ENCODE measurements at regions not wholly inside any gene's neighbourhood (a gene's known extent, or its start where the extent isn't known, plus 50 kb on each side); places are given as distances from the start of the nearest gene placed in this dataset.

DNA sequence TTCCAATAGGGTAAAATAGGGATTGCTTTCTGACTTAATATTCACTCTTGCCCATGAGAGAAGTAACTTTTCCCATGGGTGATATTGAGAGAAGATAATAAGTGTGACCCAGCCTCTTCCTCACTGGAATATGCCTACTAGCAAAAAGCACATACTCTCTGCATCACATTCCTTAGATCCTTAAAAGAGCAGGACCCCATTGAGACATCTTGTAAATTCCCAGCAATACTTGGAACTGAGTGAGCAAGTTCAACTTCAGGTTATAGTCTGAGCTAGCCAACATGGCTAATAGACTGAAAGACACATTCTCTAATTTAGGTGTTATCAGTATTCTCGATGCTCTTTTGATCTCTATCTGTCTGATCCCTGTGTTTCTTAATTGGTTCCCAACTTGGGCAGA is 1372.3 kb downstream of the STIM2 start:
- H3K27ac ChIP-seq: no peak overlapping the region
- H3K9me3 ChIP-seq (ENCODE audit: low read depth): no peaks in the 10 kb centered on the region
- H3K4me1 ChIP-seq (ENCODE audit: insufficient read depth): peaks cover 38% of the 10 kb centered on the region
- in situ Hi-C loops (cut with MboI): no loop called here
- no peaks in the 10 kb centered on the region for H3K27me3 ChIP-seq (replicated peaks; ENCODE audit: insufficient read depth)
- no peaks in the 10 kb centered on the region for H3K79me2 ChIP-seq (ENCODE audit: insufficient read depth)
- WGBS, 2 experiments (ENCODE audit: low coverage in 1 of 2, low lambda C conversion rate in 2 of 2, missing lambda C conversion rate in 2 of 2): 7 to 33% methylated on average over 1 of the region's 1 CpG
- no peak overlapping the region for H3K9ac ChIP-seq
- no peak overlapping the region for H3K4me3 ChIP-seq
- no peaks in the 10 kb centered on the region for H3K9me2 ChIP-seq (ENCODE audit: insufficient read depth)
- H4K20me1 ChIP-seq (ENCODE audit: insufficient read depth): no peaks in the 10 kb centered on the region
- 0 out of 2 replicates have a peak, but pooled peaks cover 18% of the 10 kb centered on the region for H3F3A ChIP-seq (ENCODE audit: insufficient read depth)
- DNase-seq: no peak
- H2AFZ ChIP-seq: 0 out of 2 replicates have a peak overlapping the region, but pooled peaks have one; percentile 21
- H3K36me3 ChIP-seq (ENCODE audit: low read depth): no peaks in the 10 kb centered on the region
- no peak overlapping the region for H3K4me2 ChIP-seq (ENCODE audit: unreplicated experiment)
- TF ChIP-seq EZH2phosphoT487 (IDR thresholded peaks at IDR 0.05; ENCODE audit: insufficient read depth, low read depth) (no peak), EZH2 (IDR thresholded peaks at IDR 0.05; ENCODE audit: insufficient read depth, poor library complexity, severe bottlenecking) (no peak)

- in situ Hi-C loops (cut with MboI): no loop called here
- TF ChIP-seq EZH2phosphoT487 (IDR thresholded peaks at IDR 0.05; ENCODE audit: insufficient read depth, low read depth) (no peak), EZH2 (IDR thresholded peaks at IDR 0.05; ENCODE audit: insufficient read depth, poor library complexity, severe bottlenecking) (no peak)
These were observed 1373.1 kb downstream of the STIM2 start for GRCh38 chr4:28233724-28234123.

GRCh38 chr4:28238876-28239275 is 1378.2 kb downstream of the STIM2 start:
- Histone ChIP-seq H3K36me3 (ENCODE audit: low read depth) (no peaks in the 10 kb centered on the region), H3K27ac (no peak overlapping the region), H3K9ac (no peak overlapping the region), H3K4me2 (ENCODE audit: unreplicated experiment) (no peak overlapping the region), H2AFZ (0 out of 2 replicates have a peak overlapping the region, but pooled peaks have one; percentile 23), H3F3A (ENCODE audit: insufficient read depth) (peaks cover 12% of the 10 kb centered on the region; the same call in 1 of the 2 replicates), H3K4me1 (ENCODE audit: insufficient read depth) (peaks cover 32% of the 10 kb centered on the region), H3K79me2 (ENCODE audit: insufficient read depth) (no peaks in the 10 kb centered on the region), H4K20me1 (ENCODE audit: insufficient read depth) (no peaks in the 10 kb centered on the region), H3K27me3 (replicated peaks; ENCODE audit: insufficient read depth) (no peaks in the 10 kb centered on the region), H3K4me3 (no peak overlapping the region), H3K9me3 (ENCODE audit: low read depth) (no peaks in the 10 kb centered on the region), H3K9me2 (ENCODE audit: insufficient read depth) (no peaks in the 10 kb centered on the region)
- DNase-seq: no peak
- 19 to 29% methylated on average over 3 of the region's 3 CpGs for WGBS, 2 experiments (ENCODE audit: low coverage in 1 of 2, low lambda C conversion rate in 2 of 2, missing lambda C conversion rate in 2 of 2)
- TF ChIP-seq EZH2phosphoT487 (IDR thresholded peaks at IDR 0.05; ENCODE audit: insufficient read depth, low read depth) (no peak), EZH2 (IDR thresholded peaks at IDR 0.05; ENCODE audit: insufficient read depth, poor library complexity, severe bottlenecking) (no peak)
- in situ Hi-C loops (cut with MboI): no loop called here

More at GRCh38 chr4:28233724-28234123, 1373.1 kb downstream of the STIM2 start:
- Histone ChIP-seq H3F3A (ENCODE audit: insufficient read depth) (0 out of 2 replicates have a peak, but pooled peaks cover 13% of the 10 kb centered on the region), H3K36me3 (ENCODE audit: low read depth) (no peaks in the 10 kb centered on the region), H3K9ac (no peak overlapping the region), H3K9me2 (ENCODE audit: insufficient read depth) (no peaks in the 10 kb centered on the region), H3K27ac (no peak overlapping the region), H3K79me2 (ENCODE audit: insufficient read depth) (no peaks in the 10 kb centered on the region), H3K4me2 (ENCODE audit: unreplicated experiment) (no peak overlapping the region), H3K27me3 (replicated peaks; ENCODE audit: insufficient read depth) (no peaks in the 10 kb centered on the region), H2AFZ (no peak overlapping the region), H3K4me3 (no peak overlapping the region), H4K20me1 (ENCODE audit: insufficient read depth) (no peaks in the 10 kb centered on the region), H3K9me3 (ENCODE audit: low read depth) (no peaks in the 10 kb centered on the region), H3K4me1 (ENCODE audit: insufficient read depth) (peaks cover 30% of the 10 kb centered on the region)
- 33 to 43% methylated on average over 2 of the region's 2 CpGs for WGBS, 2 experiments (ENCODE audit: low coverage in 1 of 2, low lambda C conversion rate in 2 of 2, missing lambda C conversion rate in 2 of 2)
- no peak for DNase-seq

DNA sequence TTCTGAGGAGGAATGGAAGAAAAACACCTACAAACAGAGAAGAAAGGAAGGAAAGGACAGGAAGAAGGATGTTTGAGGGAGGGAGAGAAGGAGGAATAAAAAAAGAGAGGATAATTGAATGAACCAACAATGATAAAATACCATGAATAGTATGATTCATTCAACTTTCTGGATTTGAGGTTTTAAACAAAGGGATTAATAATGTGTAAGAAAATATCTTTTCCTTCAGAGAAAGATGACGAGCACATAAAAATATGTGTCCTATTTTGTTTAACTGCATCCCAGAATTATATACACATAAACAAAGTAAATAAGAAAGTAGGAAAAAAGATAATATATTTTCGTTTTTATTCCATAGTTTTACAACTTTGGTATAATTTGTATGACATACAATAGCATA is 1380.4 kb downstream of the STIM2 start:
- Histone ChIP-seq H3K4me2 (ENCODE audit: unreplicated experiment) (peak overlapping the region; percentile 18), H3K9me2 (ENCODE audit: insufficient read depth) (no peaks in the 10 kb centered on the region), H3K9me3 (ENCODE audit: low read depth) (no peaks in the 10 kb centered on the region), H3K4me1 (ENCODE audit: insufficient read depth) (peaks cover 21% of the 10 kb centered on the region), H3K27ac (peak overlapping the region; percentile 18), H3F3A (ENCODE audit: insufficient read depth) (peaks cover 12% of the 10 kb centered on the region; the same call in 1 of the 2 replicates), H3K79me2 (ENCODE audit: insufficient read depth) (no peaks in the 10 kb centered on the region), H3K36me3 (ENCODE audit: low read depth) (no peaks in the 10 kb centered on the region), H4K20me1 (ENCODE audit: insufficient read depth) (no peaks in the 10 kb centered on the region), H2AFZ (peak overlapping the region; percentile 73), H3K4me3 (peak overlapping the region; percentile 15; the same call in 1 of the 2 replicates), H3K9ac (no peak overlapping the region), H3K27me3 (replicated peaks; ENCODE audit: insufficient read depth) (no peaks in the 10 kb centered on the region)
- in situ Hi-C loops (cut with MboI): no loop called here
- no peak for TF ChIP-seq EZH2phosphoT487 (IDR thresholded peaks at IDR 0.05; ENCODE audit: insufficient read depth, low read depth)
- no peak for TF ChIP-seq EZH2 (IDR thresholded peaks at IDR 0.05; ENCODE audit: insufficient read depth, poor library complexity, severe bottlenecking)
- WGBS, 2 experiments (ENCODE audit: low coverage in 1 of 2, low lambda C conversion rate in 2 of 2, missing lambda C conversion rate in 2 of 2): 7 to 10% methylated on average over 2 of the region's 2 CpGs
- peak; percentile 29 for DNase-seq
